Adrenal gland (tissue), 9 donors: ENCODE measurements at regions not wholly inside any gene's neighbourhood (a gene's known extent, or its start where the extent isn't known, plus 50 kb on each side); places are given as distances from the start of the nearest gene placed in this dataset.

Experiments used
- DNase-seq, 7 donors: peaks; one replicate each; pipeline ENCODE4 v3.0.0-alpha.2; 2019 to 2020
- H3K27ac ChIP-seq, 5 donors: fragments of 200-600 bp; sonication (generic) in 4 of 5; 1 replicate in 3 of 5; 2 replicates in 2 of 5; pipeline versions ENCODE4 v1.5.1 to v1.8.0; 2016 to 2020; ENCODE audit warnings: mild to moderate bottlenecking in 1 of 5
- H3K27me3 ChIP-seq: fragments of 200-600 bp; 2 replicates; pipeline ENCODE4 v1.8.0; 2021
- H3K36me3 ChIP-seq, 2 donors: fragments of 200-600 bp; replicated peaks in 1 of 2; 1 replicate in 1 of 2; 2 replicates in 1 of 2; pipeline versions ENCODE4 v1.5.1 to v1.8.0; 2018 to 2022
- H3K4me1 ChIP-seq, 2 donors: fragments of 200-600 bp; replicated peaks in 1 of 2; 1 replicate in 1 of 2; 2 replicates in 1 of 2; pipeline versions ENCODE4 v1.5.1 to v1.8.0; 2018 to 2021
- H3K4me3 ChIP-seq, 4 donors: fragments of 200-600 bp; sonication (generic) in 3 of 4; one replicate each; pipeline ENCODE4 v1.5.1; 2016 to 2018
- H3K9me3 ChIP-seq, 3 donors: fragments of 200-600 bp; sonication (generic) in 1 of 3; replicated peaks in 1 of 3; 1 replicate in 2 of 3; 2 replicates in 1 of 3; pipeline versions ENCODE4 v1.5.1 to v1.8.0; 2016 to 2021
- POLR2A ChIP-seq, 2 donors: fragments of 450-650 bp; IDR thresholded peaks; one replicate each; pipeline ENCODE4 v1.6.1; 2017; ENCODE audit warnings: antibody characterized with exemption in 2 of 2, mild to moderate bottlenecking in 2 of 2, moderate library complexity in 1 of 2
- WGBS, 4 donors: extraction: QIAGEN DNeasy Blood & Tissue Kit in 2 of 4; methylation state at CpG; one replicate each; pipeline versions ENCODE4 v1.1.5 to v1.1.7; 2013 to 2017; 5-methylcytosine and 5-hydroxymethylcytosine counted together
- intact Hi-C, 2 donors: fragments of 100-400 bp; cut with DNase I; formaldehyde crosslinking; loops; one replicate each; pipeline versions ENCODE4 v1.14.1 to v1.15.0; 2022 to 2023
- TF ChIP-seq, protein P1 (sequence below), 6 experiments: fragments of 450-650 bp in 4 of 6; fragments of 200-600 bp in 2 of 6; sonication (generic) in 1 of 6; IDR thresholded peaks; 1 replicate in 5 of 6; 2 replicates in 1 of 6; pipeline versions ENCODE4 v1.5.1 to v1.8.0; 2016 to 2021; ENCODE audit warnings: antibody characterized with exemption in 6 of 6, mild to moderate bottlenecking in 2 of 6, moderate library complexity in 1 of 6
- donor health status: healthy with polysubstance abuse.
- donor health status: Bipolar disorder and iron deficiency.
- donor health status: DM: yes; HTN: yes; CAD: no.
- donor health status: DM: no; HTN: no; CAD: no.
- donor health status: DM: no; HTN: no; CAD: no.

DNA sequence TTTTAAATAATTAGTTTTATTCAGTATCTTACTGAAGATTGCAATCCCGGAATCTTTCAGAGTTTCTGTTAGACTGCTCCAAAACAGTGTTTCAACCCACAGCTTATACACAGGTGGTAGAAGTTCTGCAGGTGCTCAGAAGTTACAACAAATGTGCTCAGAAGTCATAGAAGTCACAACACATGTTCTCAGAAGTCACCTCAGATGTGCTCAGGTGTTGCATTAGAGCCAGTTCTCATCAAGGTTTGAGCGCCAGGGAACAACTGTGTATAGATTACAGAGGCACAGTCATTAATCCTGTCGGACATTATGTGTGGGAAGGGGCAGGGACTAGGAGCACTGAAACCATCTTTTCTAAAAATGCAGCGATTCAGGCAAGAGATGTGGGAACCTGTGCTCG is 124.5 kb downstream of the ARSF start:
- H3K27ac ChIP-seq, result no peak overlapping the region
- H3K4me3 ChIP-seq, result no peak overlapping the region
- no peak for DNase-seq
- no peaks in the 10 kb centered on the region for H3K36me3 ChIP-seq
- no peak for TF ChIP-seq POLR2A (IDR thresholded peaks at IDR 0.05)
- TF ChIP-seq, protein P1, sequence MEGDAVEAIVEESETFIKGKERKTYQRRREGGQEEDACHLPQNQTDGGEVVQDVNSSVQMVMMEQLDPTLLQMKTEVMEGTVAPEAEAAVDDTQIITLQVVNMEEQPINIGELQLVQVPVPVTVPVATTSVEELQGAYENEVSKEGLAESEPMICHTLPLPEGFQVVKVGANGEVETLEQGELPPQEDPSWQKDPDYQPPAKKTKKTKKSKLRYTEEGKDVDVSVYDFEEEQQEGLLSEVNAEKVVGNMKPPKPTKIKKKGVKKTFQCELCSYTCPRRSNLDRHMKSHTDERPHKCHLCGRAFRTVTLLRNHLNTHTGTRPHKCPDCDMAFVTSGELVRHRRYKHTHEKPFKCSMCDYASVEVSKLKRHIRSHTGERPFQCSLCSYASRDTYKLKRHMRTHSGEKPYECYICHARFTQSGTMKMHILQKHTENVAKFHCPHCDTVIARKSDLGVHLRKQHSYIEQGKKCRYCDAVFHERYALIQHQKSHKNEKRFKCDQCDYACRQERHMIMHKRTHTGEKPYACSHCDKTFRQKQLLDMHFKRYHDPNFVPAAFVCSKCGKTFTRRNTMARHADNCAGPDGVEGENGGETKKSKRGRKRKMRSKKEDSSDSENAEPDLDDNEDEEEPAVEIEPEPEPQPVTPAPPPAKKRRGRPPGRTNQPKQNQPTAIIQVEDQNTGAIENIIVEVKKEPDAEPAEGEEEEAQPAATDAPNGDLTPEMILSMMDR (IDR thresholded peaks at IDR 0.05), result no peak
- H3K9me3 ChIP-seq, result no peaks in the 10 kb centered on the region
- no peaks in the 10 kb centered on the region for H3K4me1 ChIP-seq
- 74 to 84% (median 78%) methylated on average over 5 of the region's 5 CpGs for WGBS, 4 donors
- intact Hi-C loops, result no loop called here
- H3K27me3 ChIP-seq, result no peaks in the 10 kb centered on the region
